OCI-LY7 (cell line): ENCODE measurements at regions not wholly inside any gene's neighbourhood (a gene's known extent, or its start where the extent isn't known, plus 50 kb on each side); places are given as distances from the start of the nearest gene placed in this dataset.

Experiments used
- BruUV-seq: library from RNA; stranded (reverse); fragments of 400-500 nt; replicated peaks from 2 replicates; lab custom pipeline; 2021; lab: Mats Ljungman, UMichigan
- CTCF ChIA-PET: fragments of 300-600 bp; sonication (Branson Sonifier 250); formaldehyde crosslinking; loops from one replicate; lab custom pipeline; 2022; ENCODE audit warnings: antibody characterized with exemption; ENCODE audit not compliant: unreplicated experiment; lab: Charles Lee
- POLR2A ChIA-PET: fragments of 300-600 bp; sonication (Branson Sonifier 250); formaldehyde crosslinking; loops from one replicate; lab custom pipeline; 2022; ENCODE audit warnings: antibody characterized with exemption; lab: Charles Lee
- DNase-seq: peaks from one replicate; pipeline ENCODE4 v3.0.0-alpha.2; 2015; ENCODE audit warnings: low spot score
- H2AFZ ChIP-seq: fragments of 200-600 bp; sonication (generic), shearing (Covaris generic); 2 replicates; pipeline ENCODE4 v1.6.1; 2014; ENCODE audit warnings: mild to moderate bottlenecking, antibody characterized with exemption, low read length, moderate library complexity
- H3K27ac ChIP-seq: fragments of 200-600 bp; sonication (generic); 2 replicates; pipeline ENCODE4 v1.5.1; 2014; ENCODE audit warnings: mixed run types, low read depth, mild to moderate bottlenecking, moderate library complexity, low read length, inconsistent platforms; ENCODE audit not compliant: poor library complexity, severe bottlenecking
- H3K36me3 ChIP-seq: fragments of 200-600 bp; sonication (generic); 2 replicates; pipeline ENCODE4 v1.6.1; 2014; ENCODE audit warnings: mild to moderate bottlenecking, antibody characterized with exemption, low read length, moderate library complexity, mixed read lengths; ENCODE audit not compliant: insufficient read depth
- H3K4me1 ChIP-seq: fragments of 200-600 bp; sonication (generic); 2 replicates; pipeline ENCODE4 v1.5.1; 2014; ENCODE audit warnings: mild to moderate bottlenecking, low read length; ENCODE audit not compliant: insufficient read depth, poor library complexity, severe bottlenecking
- H3K4me2 ChIP-seq: fragments of 200-600 bp; sonication (generic); 2 replicates; pipeline ENCODE4 v1.6.1; 2014; ENCODE audit warnings: mild to moderate bottlenecking, low read length
- H3K4me3 ChIP-seq: fragments of 200-600 bp; sonication (generic); 2 replicates; pipeline ENCODE4 v1.5.1; 2014; ENCODE audit warnings: mild to moderate bottlenecking, low read depth, low read length; ENCODE audit not compliant: poor library complexity, severe bottlenecking
- H3K79me2 ChIP-seq: fragments of 200-600 bp; sonication (generic); 2 replicates; pipeline ENCODE4 v1.6.1; 2016; ENCODE audit warnings: low read depth, mild to moderate bottlenecking, low read length, moderate library complexity, mixed read lengths; ENCODE audit not compliant: insufficient read depth
- H3K9me2 ChIP-seq: fragments of 200-600 bp; sonication (generic); 2 replicates; pipeline ENCODE4 v1.6.1; 2016; ENCODE audit warnings: mild to moderate bottlenecking, low read length, mixed read lengths; ENCODE audit not compliant: insufficient read depth
- H3K9me3 ChIP-seq: fragments of 200-600 bp; sonication (generic); 2 replicates; pipeline ENCODE4 v1.6.1; 2014; ENCODE audit warnings: mild to moderate bottlenecking, mixed run types, low read length, mixed read lengths
- H4K20me1 ChIP-seq: fragments of 200-600 bp; sonication (generic); 2 replicates; pipeline ENCODE4 v1.6.1; 2014; ENCODE audit warnings: mild to moderate bottlenecking, antibody characterized with exemption, low read length, moderate library complexity, mixed read lengths; ENCODE audit not compliant: insufficient read depth
- EZH2phosphoT487 ChIP-seq: fragments of 200-600 bp; sonication (generic); IDR thresholded peaks from 2 replicates; pipeline ENCODE4 v1.6.1; 2018; ENCODE audit warnings: low read depth, borderline replicate concordance, mild to moderate bottlenecking, mixed run types, antibody characterized with exemption, low read length, moderate library complexity, mixed read lengths
- intact Hi-C: fragments of 100-400 bp; cut with micrococcal nuclease; formaldehyde crosslinking; loops from one replicate; pipeline ENCODE4 v1.10.0; 2022; ENCODE audit not compliant: unreplicated experiment
- TF ChIP-seq, protein P1 (sequence below): fragments of 200-600 bp; sonication (generic); conservative IDR thresholded peaks from 2 replicates; pipeline ENCODE4 v1.5.1; 2014; ENCODE audit warnings: mild to moderate bottlenecking, antibody characterized with exemption, low read length, moderate library complexity, mixed read lengths

DNA sequence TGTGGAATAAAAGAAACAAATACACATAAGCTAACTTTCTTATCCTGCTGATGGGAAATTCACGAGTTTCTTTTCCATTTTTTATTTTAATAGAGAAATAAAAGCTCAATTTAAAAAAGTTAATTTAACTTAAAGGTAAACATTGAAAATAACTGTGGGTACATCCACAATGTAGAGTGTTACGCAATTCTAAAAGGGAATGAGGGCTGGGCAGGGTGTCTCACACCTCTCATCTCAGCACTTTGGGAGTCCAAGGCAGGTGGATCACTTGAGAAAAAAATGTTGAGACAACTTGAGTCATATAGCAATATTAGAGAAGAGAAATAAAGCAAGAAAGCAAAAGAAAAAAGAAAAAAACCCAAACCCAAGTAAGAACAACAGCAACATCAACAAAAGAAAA lies 207.0 kb downstream of the DIPK2A start:
- Histone ChIP-seq H3K9me2 (no peaks in the 10 kb centered on the region), H3K4me1 (no peaks in the 10 kb centered on the region), H3K4me3 (no peak overlapping the region), H4K20me1 (no peaks in the 10 kb centered on the region), H3K9me3 (no peaks in the 10 kb centered on the region), H3K4me2 (no peak overlapping the region), H3K27ac (no peak overlapping the region), H3K79me2 (no peaks in the 10 kb centered on the region), H2AFZ (no peak overlapping the region), H3K36me3 (no peaks in the 10 kb centered on the region)
- ChIA-PET POLR2A (interaction anchor here (0.7 kb wide), 3 partner anchors 199 to 813 kb away, joined by 3 to 9 read pairs (median 4); no protein-coding TSS in a partner anchor), CTCF (no interaction called here)
- intact Hi-C loops = no loop called here
- no TSS peak for BruUV-seq
- no peak for TF ChIP-seq EZH2phosphoT487
- TF ChIP-seq, protein P1, sequence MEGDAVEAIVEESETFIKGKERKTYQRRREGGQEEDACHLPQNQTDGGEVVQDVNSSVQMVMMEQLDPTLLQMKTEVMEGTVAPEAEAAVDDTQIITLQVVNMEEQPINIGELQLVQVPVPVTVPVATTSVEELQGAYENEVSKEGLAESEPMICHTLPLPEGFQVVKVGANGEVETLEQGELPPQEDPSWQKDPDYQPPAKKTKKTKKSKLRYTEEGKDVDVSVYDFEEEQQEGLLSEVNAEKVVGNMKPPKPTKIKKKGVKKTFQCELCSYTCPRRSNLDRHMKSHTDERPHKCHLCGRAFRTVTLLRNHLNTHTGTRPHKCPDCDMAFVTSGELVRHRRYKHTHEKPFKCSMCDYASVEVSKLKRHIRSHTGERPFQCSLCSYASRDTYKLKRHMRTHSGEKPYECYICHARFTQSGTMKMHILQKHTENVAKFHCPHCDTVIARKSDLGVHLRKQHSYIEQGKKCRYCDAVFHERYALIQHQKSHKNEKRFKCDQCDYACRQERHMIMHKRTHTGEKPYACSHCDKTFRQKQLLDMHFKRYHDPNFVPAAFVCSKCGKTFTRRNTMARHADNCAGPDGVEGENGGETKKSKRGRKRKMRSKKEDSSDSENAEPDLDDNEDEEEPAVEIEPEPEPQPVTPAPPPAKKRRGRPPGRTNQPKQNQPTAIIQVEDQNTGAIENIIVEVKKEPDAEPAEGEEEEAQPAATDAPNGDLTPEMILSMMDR = no peak
- DNase-seq = no peak

- Histone ChIP-seq H4K20me1 (no peaks in the 10 kb centered on the region), H3K79me2 (no peaks in the 10 kb centered on the region), H3K4me2 (no peak overlapping the region), H3K9me2 (no peaks in the 10 kb centered on the region), H2AFZ (no peak overlapping the region), H3K9me3 (no peaks in the 10 kb centered on the region), H3K4me3 (no peak overlapping the region), H3K27ac (no peak overlapping the region), H3K36me3 (no peaks in the 10 kb centered on the region), H3K4me1 (no peaks in the 10 kb centered on the region)
- POLR2A ChIA-PET = no interaction called here
- CTCF ChIA-PET = no interaction called here
- BruUV-seq = no TSS peak
- intact Hi-C loops = no loop called here
- no peak for TF ChIP-seq EZH2phosphoT487
- TF ChIP-seq, protein P1 = no peak
- DNase-seq = no peak
Measured at GRCh38 chr3:144181062-144181461, 209.4 kb downstream of the DIPK2A start.

DNA sequence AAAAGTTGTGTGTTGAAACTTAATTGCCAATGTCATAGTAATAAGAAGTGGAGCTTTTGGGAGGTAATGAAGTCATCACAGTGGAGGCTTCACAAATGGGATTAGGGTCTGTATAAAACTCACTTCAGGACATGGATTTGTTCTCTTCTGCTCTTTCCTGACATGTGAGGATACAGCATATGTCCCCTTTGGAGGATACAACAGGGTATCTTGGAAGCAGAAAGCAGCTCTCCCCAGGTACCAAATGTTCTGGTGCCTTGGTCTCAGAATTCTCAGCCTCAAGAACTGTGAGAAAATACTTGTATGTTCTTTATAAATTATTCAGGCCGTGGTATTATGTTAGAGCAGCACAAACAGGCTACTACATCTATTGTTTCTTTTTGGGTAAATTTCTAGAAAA lies 210.9 kb downstream of the DIPK2A start:
- Histone ChIP-seq H3K4me2 (no peak overlapping the region), H3K79me2 (no peaks in the 10 kb centered on the region), H3K9me2 (no peaks in the 10 kb centered on the region), H3K4me3 (no peak overlapping the region), H2AFZ (no peak overlapping the region), H4K20me1 (no peaks in the 10 kb centered on the region), H3K27ac (no peak overlapping the region), H3K36me3 (no peaks in the 10 kb centered on the region), H3K9me3 (no peaks in the 10 kb centered on the region), H3K4me1 (no peaks in the 10 kb centered on the region)
- BruUV-seq = no TSS peak
- no peak for DNase-seq
- TF ChIP-seq EZH2phosphoT487 = no peak
- TF ChIP-seq, protein P1 = no peak
- ChIA-PET POLR2A (no interaction called here), CTCF (no interaction called here)
- intact Hi-C loops = no loop called here
